ENCODE measurements at regions not wholly inside any gene's neighbourhood (a gene's known extent, or its start where the extent isn't known, plus 50 kb on each side); places are given as distances from the start of the nearest gene placed in this dataset.

DNA sequence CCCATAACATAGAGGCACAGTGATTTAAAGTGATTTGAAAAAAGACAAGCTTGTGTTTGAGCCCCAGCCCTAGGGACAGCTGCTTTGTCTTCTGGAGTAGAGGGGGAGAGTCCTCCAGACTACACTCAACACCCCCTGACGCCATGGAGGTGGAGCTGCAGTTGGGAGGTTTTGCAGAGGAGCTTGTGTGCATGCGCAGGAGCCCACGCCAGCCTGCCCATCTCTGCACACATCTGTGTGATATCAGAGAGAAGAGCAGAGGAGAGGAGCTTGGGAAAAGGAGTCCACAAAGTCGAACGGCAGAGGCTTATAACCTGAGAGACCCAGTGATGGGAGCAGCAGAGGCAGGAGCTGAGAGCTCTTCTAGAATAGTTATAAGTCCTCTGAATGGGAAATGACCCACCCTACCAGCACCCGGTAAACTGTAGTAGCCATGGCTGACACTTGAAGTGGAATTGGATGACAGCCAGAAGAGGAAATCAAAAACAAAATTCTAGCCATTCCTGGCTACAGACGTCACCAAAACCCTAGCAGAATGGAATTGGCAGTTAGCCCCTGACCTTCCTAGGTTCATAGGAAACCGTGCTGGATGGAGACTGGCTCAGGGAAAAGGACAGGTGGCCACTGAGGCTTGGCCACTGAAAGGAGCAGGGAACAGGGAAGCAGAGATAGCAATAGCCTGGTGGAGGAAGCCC lies 185.1 kb upstream of the VASH1 start:
- H2AFZ ChIP-seq (ENCODE audit: low read length) = no peak overlapping the region
- no peak for TF ChIP-seq EZH2 (IDR thresholded peaks at IDR 0.05; ENCODE audit: low read length, missing control alignments)
- TF ChIP-seq, protein P1, sequence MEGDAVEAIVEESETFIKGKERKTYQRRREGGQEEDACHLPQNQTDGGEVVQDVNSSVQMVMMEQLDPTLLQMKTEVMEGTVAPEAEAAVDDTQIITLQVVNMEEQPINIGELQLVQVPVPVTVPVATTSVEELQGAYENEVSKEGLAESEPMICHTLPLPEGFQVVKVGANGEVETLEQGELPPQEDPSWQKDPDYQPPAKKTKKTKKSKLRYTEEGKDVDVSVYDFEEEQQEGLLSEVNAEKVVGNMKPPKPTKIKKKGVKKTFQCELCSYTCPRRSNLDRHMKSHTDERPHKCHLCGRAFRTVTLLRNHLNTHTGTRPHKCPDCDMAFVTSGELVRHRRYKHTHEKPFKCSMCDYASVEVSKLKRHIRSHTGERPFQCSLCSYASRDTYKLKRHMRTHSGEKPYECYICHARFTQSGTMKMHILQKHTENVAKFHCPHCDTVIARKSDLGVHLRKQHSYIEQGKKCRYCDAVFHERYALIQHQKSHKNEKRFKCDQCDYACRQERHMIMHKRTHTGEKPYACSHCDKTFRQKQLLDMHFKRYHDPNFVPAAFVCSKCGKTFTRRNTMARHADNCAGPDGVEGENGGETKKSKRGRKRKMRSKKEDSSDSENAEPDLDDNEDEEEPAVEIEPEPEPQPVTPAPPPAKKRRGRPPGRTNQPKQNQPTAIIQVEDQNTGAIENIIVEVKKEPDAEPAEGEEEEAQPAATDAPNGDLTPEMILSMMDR (conservative IDR thresholded peaks at IDR 0.05 in 1 of 2, IDR thresholded peaks at IDR 0.05 in 1 of 2; ENCODE audit: low read depth in 1 of 2, low read length in 2 of 2) = no peak
- no peak overlapping the region for H3K27ac ChIP-seq (ENCODE audit: insufficient read depth, low read length)
- H3K4me2 ChIP-seq (ENCODE audit: extremely low read depth, insufficient read depth, low read length) = no peak overlapping the region
- no peaks in the 10 kb centered on the region for H4K20me1 ChIP-seq (ENCODE audit: control insufficient read depth, extremely low read depth, insufficient read depth, low read length)
- H3K27me3 ChIP-seq (ENCODE audit: control insufficient read depth, insufficient read depth, low read length) = no peaks in the 10 kb centered on the region
- H3K9me3 ChIP-seq (ENCODE audit: control insufficient read depth, insufficient read depth, low read depth, low read length) = no peaks in the 10 kb centered on the region
- no peak overlapping the region for H3K9ac ChIP-seq (ENCODE audit: insufficient read depth, low read length)
- H3K79me2 ChIP-seq (ENCODE audit: control insufficient read depth, insufficient read depth, low read length) = no peaks in the 10 kb centered on the region
- H3K4me1 ChIP-seq (ENCODE audit: control insufficient read depth, extremely low read depth, insufficient read depth, low read length) = no peaks in the 10 kb centered on the region
- no peak overlapping the region for H3K4me3 ChIP-seq (replicated peaks in 1 of 4; ENCODE audit: control extremely low read depth in 1 of 4, insufficient read depth in 1 of 4, low read depth in 3 of 4, low read length in 4 of 4)
- peak; percentile 2 for DNase-seq (ENCODE audit: low read depth in 2 of 2)
- H3K36me3 ChIP-seq (ENCODE audit: control insufficient read depth, insufficient read depth, low read length) = no peaks in the 10 kb centered on the region

DNA sequence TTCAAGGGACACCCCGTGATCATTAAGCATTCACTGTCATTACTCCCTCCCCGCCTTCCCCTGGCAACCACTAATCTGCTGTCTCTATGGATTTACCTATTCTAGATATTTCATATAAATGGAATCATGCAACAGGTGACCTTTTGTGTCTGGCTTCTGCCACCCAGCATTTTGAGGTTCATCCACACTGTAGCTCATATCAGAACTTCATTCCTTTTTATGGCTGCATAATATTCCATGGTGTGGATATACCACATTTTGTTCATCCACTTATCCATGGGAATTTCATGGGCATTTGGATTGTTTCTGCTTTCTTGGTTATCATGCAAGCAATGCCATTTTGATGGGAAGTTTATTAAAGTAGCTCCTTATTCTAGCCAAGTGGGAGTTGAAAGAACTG lies 184.2 kb upstream of the VASH1 start:
- Histone ChIP-seq H3K27ac (ENCODE audit: insufficient read depth, low read length) (no peak overlapping the region), H2AFZ (ENCODE audit: low read length) (no peak overlapping the region), H3K9me3 (ENCODE audit: control insufficient read depth, insufficient read depth, low read depth, low read length) (no peaks in the 10 kb centered on the region), H3K36me3 (ENCODE audit: control insufficient read depth, insufficient read depth, low read length) (no peaks in the 10 kb centered on the region), H3K4me3 (replicated peaks in 1 of 4; ENCODE audit: control extremely low read depth in 1 of 4, insufficient read depth in 1 of 4, low read depth in 3 of 4, low read length in 4 of 4) (no peak overlapping the region), H3K4me2 (ENCODE audit: extremely low read depth, insufficient read depth, low read length) (no peak overlapping the region), H3K4me1 (ENCODE audit: control insufficient read depth, extremely low read depth, insufficient read depth, low read length) (no peaks in the 10 kb centered on the region), H3K79me2 (ENCODE audit: control insufficient read depth, insufficient read depth, low read length) (no peaks in the 10 kb centered on the region), H3K27me3 (ENCODE audit: control insufficient read depth, insufficient read depth, low read length) (no peaks in the 10 kb centered on the region), H4K20me1 (ENCODE audit: control insufficient read depth, extremely low read depth, insufficient read depth, low read length) (no peaks in the 10 kb centered on the region), H3K9ac (ENCODE audit: insufficient read depth, low read length) (no peak overlapping the region)
- no peak for DNase-seq (ENCODE audit: low read depth in 2 of 2)
- TF ChIP-seq EZH2 (IDR thresholded peaks at IDR 0.05; ENCODE audit: low read length, missing control alignments) = no peak
- TF ChIP-seq, protein P1 (conservative IDR thresholded peaks at IDR 0.05 in 1 of 2, IDR thresholded peaks at IDR 0.05 in 1 of 2; ENCODE audit: low read depth in 1 of 2, low read length in 2 of 2) = no peak

DNA sequence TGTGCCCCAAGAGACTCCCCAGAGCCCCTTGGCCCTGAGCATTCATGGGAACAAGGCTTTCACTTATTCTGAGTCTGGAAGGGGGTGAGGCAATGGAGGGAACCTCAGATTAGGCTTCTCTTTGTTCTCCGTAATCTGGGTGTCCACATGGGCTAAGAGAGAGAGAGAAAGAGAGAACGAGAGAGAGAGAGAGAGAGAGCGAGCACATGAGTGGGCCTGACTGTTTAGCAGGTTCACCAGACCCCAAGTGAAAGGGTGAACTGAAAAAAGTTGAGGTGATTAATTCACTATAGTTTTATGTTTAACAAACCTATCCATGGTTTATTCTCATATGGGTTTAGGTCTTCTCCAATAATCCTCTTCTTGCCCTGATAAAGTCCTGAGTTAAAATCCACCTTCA lies 183.4 kb upstream of the VASH1 start:
- Histone ChIP-seq H2AFZ (ENCODE audit: low read length) (no peak overlapping the region), H3K4me2 (ENCODE audit: extremely low read depth, insufficient read depth, low read length) (no peak overlapping the region), H3K27me3 (ENCODE audit: control insufficient read depth, insufficient read depth, low read length) (no peaks in the 10 kb centered on the region), H3K4me1 (ENCODE audit: control insufficient read depth, extremely low read depth, insufficient read depth, low read length) (no peaks in the 10 kb centered on the region), H3K36me3 (ENCODE audit: control insufficient read depth, insufficient read depth, low read length) (no peaks in the 10 kb centered on the region), H3K4me3 (replicated peaks in 1 of 4; ENCODE audit: control extremely low read depth in 1 of 4, insufficient read depth in 1 of 4, low read depth in 3 of 4, low read length in 4 of 4) (no peak overlapping the region), H3K9ac (ENCODE audit: insufficient read depth, low read length) (no peak overlapping the region), H4K20me1 (ENCODE audit: control insufficient read depth, extremely low read depth, insufficient read depth, low read length) (no peaks in the 10 kb centered on the region), H3K9me3 (ENCODE audit: control insufficient read depth, insufficient read depth, low read depth, low read length) (no peaks in the 10 kb centered on the region), H3K79me2 (ENCODE audit: control insufficient read depth, insufficient read depth, low read length) (no peaks in the 10 kb centered on the region), H3K27ac (ENCODE audit: insufficient read depth, low read length) (no peak overlapping the region)
- DNase-seq (ENCODE audit: low read depth in 2 of 2) = no peak
- TF ChIP-seq, protein P1 (conservative IDR thresholded peaks at IDR 0.05 in 1 of 2, IDR thresholded peaks at IDR 0.05 in 1 of 2; ENCODE audit: low read depth in 1 of 2, low read length in 2 of 2) = no peak
- no peak for TF ChIP-seq EZH2 (IDR thresholded peaks at IDR 0.05; ENCODE audit: low read length, missing control alignments)

All from fibroblast of lung (primary cell).